HG03103 (cell line): ENCODE measurements at regions not wholly inside any gene's neighbourhood (a gene's known extent, or its start where the extent isn't known, plus 50 kb on each side); places are given as distances from the start of the nearest gene placed in this dataset.

Experiments used
- ATAC-seq: cut with Tn5 transposase; IDR thresholded peaks from one replicate; pipeline ENCODE4 v1.9.1; 2021; ENCODE audit warnings: low read depth; ENCODE audit not compliant: unreplicated experiment

DNA sequence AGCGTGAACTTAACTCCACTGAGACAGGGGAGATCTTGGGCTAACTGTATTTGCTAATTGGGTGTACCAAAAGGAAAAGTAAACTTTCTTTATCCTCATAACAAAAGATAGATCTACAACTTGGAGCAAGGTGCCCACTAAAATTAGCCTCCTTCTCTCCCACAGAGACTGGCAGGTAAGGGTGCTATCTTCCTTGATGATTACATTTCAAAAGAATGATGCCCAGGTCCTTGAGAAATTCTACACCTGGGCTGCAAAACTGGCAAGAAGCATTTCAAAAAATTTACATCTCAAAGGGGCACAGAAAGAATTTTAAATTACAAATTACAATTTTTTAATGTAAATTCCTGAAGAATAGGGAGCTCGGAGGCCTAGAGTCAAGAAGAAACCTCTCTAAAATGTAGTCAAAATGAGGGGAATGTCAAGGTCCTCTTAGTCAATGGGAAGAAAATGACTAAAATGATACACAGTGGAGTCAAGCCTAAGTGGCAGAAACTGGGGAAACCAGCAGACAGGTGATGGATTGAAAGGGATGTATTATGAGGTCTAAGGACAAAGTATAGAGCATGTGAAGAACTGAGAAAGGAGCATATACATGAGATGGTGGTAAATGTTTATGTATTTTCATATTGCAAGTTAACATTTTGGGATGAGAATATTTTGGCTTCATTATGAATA, 348.3 kb upstream of the TUSC1 start:
- no peak for ATAC-seq

DNA sequence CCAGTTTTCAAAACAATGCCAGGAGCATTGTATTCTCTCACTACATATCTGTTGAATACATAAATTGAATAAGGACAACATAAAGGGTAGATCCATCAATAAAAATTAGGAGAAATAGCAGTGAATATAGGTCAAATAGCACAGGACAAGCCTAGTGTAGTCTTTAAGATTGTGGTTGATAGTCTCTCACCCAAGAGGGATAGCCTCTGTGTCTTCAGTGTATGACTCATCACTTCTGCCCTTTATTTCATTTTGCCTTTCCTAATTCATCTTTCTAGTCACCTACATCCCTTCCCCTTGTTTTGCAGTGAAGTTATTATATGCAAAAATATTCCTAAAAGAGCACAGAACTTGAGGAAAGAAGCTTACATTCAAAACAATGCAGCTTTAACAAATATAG, 335.0 kb upstream of the TUSC1 start:
- no peak for ATAC-seq

DNA sequence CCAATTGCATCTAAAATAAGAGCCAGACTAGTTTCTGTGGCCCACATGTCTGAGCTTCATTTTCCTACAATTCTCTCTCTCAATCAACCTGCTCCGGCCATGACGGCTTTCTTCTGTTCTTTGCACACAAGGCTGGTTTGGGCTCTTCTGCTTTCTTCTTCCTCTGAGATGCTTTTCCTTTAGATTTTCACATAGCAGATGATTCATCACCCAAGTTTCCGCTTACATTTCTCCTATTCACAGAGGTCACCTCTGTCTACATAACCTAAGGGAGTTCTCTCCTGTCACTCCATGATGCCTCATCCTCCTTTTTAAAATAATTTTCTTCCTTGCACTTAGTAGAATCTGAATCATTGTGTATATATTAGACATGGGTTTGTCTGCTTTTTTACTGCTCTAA, 334.6 kb upstream of the TUSC1 start:
- ATAC-seq, result no peak

DNA sequence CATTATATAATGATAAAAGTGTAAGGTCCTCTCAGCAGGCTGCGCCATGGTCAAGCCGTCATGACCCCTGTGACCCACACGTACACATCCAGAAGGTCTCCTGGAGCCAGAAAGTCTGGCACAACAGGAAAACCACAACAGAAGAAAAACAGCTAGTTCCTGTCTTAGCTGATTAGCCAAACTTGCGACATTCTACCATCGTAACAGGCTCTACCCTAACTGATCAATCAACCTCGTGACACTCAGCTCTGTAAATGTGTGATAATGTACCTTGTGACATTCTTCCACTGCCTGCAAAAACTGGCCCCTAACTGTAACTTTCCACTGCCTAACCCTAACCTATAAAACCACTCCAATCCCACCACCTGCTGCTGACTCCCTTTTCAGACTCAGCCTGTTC, 316.4 kb upstream of the TUSC1 start:
- no peak for ATAC-seq

DNA sequence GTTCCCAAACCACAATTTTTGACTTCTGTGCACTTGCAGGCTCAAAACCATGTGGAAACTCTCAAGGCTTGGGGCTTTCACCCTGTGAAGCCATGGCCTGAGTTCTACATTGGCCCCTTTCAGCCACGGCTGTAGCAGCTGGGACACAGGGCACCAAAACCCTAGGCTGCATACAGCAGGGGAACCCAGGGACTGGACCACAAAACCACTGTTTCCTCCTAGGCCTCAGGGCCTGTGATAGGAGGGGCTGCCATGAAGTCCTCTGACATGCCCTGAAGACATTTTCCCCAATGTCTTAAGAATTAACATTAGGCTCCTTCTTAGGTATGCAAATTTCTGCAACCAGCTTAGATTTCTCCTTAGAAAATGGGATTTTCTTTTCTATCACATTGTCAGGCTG, 312.1 kb upstream of the TUSC1 start:
- ATAC-seq, result no peak

DNA sequence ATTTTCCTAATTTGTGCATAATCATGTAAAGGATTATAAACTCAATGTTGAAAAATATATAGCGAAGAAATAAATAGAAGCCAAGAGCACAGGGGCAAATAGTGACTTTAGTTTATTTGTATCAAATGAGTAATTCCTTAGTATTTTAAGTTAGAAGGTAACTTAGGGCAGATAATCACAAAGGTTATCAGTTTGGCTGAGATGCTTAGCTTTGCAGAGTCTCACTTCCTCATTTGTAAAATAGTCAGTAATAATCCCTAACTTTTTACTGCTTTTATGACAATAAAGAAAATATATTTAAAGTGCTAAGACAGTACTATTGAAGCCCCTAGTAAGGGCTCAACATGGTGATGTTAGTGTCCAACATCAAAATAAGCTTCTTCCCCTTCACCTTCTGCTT, 297.4 kb upstream of the TUSC1 start:
- ATAC-seq, result no peak

DNA sequence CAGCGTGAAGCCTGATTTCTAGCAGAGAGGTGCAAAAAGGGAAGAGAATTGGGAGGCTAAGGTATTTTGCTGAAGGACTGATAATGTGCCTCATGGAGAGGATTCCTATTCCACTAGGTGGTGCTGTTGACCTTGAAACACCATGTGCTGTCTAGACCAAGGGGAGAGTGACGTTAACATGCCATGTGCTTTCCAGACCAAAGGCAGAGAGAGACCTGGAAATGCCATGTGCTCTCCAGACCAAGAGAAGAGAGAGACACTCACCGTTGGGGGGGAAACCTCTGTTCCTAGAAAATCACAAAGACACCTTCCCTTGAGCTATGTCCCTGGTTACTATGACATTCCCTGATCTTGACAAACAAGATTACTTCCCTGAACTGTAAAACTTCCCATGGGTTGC, 286.0 kb upstream of the TUSC1 start:
- ATAC-seq, result no peak

DNA sequence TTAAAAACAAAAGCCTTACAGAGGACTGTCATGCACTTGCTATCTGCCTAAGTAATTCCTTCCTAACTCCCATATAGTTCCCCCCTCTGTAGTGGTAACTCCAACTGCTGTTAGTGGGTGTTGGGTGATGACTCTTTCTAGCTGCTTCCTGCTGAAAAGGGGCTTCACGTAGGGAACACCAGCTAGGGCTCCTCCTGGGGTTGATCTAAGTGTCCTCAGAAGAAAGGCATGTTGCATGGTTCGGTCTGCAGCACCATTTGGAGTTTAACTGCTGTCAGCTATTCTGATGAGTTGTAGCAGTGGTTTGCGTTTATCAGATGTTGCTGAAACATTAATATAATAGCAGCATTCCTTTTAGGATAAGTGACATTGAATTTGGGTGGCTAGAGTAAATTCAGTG, 281.9 kb upstream of the TUSC1 start:
- ATAC-seq, result no peak

DNA sequence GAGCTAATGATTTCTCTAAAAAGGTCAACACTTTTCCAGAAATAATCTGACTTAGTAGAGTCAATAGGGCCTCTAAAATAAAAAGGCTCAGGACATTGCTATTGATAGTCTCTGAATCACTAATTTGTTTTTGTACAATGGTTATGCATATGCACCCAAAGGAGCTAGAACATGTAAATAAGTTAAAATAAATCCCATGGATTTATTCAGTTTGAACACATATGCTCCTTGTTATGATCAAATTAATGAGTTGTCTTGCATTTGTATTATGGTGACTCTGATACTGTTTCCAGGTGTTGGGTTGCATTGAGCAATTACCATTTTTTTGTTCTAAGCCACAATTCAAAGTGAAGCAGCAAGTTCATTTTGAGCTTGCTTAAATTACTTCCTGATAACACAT, 276.0 kb upstream of the TUSC1 start:
- ATAC-seq, result no peak

DNA sequence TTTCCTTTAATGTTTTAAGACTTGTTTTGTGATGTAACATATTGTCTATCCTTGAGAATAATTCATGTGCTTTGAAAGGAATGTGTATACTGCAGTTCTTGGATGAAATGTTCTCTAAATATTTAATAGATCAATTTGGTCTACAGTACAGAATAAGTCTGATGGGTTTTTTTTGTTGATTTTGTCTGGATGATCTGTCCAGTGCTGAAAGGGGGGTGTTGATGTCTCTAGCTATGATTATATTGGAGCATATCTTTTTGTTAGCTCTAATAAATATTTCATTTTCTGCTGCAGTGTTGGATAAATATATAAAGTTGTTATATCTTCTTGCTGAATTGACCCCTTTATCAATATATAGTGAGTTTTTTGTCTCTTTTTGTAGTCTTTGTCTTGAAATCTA, 269.9 kb upstream of the TUSC1 start:
- ATAC-seq, result no peak

DNA sequence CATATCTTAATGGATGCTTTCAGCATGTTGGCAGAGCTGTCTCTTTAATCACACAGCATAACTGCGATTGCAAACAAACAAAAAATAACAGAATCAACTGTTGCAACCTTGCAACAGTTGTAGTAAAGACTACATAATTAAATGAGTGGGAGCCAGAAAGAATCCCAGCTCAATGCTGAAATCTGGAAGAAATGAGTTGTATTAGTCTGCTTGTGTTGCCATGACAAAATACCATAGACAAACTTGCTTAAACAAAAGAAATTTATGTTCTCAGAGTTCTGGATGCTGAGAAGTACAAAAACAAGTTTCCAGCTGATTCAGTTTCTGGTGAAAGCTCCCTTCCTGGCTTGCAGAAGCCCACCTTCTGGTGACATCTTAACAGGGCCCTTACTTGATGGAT, 260.9 kb upstream of the TUSC1 start:
- no peak for ATAC-seq

DNA sequence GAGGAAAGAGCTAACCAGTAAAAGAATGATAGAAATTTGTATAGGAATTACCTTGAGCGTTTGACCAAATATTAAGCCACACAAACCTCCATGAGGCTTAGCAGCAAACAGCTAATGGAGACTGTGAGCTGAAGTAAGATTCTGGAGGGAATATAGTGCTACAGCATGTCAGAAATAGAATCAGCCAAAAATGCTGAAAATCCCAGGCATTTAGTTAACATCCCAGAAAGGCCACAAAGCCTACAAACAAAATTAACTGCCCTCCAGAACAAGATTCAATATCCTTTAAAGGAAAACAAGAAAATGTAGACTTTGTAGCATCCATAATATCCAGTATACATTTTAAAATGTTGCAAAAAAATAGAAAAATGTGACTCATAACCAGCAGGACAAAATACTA, 257.8 kb upstream of the TUSC1 start:
- ATAC-seq, result no peak

DNA sequence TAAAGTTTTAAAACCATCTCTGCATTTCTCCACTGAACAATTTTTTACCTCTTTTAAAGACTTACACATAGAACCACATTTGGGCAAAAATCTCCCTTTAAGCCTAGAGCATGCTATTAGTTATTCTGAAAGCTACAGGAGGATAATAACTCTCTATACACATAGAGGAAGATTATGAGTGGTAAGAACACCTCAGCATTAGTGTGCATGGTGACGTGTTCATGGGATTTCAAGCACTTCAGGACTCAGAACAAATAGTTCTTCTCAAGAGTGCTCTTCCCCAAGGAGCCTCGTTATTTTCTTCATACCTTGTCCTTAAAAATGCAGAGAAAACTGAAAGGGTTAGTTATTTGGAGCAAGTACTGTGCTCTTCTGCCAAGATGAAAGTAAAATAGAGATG, 256.9 kb upstream of the TUSC1 start:
- no peak for ATAC-seq

DNA sequence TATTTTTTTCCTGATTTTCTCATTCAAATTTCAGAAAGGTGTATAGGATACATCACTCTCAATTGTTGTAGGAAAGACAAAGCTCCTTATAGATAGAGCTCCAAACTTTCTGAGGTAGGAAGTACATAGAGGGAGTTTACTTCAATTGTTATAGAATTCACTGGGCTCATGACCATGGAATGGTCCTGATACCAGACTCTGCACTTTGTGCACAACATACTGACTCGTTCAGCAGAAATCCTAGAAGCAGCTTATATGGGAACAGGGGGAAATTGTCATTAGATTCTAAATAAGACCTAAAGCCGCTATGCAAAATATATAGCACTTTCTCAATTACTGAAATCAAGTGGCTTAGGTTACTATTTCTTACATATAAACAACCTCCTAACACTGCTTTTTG, 240.5 kb upstream of the TUSC1 start:
- ATAC-seq, result no peak

DNA sequence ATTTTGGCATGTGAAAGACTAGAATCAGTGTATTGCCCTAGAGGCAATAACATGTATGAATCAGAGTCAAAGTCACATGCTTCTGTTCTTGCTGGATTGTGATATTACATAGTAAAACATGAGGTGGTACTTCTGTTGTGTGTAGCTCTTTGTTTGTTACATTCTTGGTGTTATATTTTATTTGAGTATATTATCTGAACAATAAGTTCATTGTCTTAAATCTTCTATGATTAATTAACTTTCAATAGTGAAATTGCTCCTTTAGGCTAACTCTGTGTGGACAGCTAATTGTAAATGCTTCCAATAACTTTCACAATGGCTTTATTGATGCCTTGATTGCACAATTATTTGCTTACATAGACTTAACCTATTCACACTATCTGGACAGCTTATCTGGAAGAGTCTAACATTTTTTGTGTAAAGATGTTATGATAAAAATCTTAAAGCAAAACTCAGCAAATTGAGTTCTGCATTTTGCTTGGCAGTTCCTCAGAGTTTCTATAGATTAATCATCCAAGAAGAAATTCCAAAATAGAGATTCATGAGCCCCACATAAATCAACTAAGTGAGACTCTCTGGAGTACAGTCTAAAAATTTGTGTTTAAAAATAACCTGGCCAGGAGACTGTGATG, 239.6 kb upstream of the TUSC1 start:
- no peak for ATAC-seq

DNA sequence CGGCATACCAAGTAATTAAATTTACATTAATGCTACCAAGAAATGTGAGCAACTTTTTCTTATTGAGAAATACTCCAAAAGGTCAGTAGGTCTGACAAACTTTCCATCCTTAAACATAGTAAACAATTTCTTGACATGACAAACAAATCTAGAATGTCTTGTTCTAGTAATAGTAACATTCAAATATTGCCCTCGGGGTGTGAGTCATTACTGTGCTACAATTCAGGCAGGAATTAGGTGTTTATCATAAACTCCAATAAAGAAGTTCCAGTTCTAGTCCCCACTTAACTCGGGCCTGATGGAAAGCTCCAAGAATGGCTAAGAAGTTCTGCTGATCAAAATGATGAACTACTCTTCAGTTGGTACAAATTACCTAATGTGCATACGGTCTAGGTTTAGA, 235.6 kb upstream of the TUSC1 start:
- ATAC-seq, result no peak

DNA sequence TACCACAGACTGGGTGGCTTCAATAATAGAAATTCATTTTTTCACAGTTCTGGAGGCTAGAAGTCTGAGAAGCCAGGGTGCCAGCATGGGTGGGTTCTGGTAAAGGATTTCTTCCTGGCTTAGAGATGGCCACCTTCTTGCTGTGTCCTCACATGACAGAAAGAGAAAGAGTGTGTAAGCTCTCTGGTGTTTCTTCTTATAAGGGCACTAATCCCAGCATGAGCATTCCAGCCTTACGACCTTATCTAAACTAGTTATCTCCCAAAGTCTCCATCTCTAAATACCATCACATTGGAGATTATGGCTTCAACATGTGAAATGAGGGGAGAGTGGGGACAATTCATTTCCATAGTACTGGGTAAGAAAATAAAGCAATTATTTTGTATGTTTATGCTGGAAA, 226.5 kb upstream of the TUSC1 start:
- no peak for ATAC-seq

DNA sequence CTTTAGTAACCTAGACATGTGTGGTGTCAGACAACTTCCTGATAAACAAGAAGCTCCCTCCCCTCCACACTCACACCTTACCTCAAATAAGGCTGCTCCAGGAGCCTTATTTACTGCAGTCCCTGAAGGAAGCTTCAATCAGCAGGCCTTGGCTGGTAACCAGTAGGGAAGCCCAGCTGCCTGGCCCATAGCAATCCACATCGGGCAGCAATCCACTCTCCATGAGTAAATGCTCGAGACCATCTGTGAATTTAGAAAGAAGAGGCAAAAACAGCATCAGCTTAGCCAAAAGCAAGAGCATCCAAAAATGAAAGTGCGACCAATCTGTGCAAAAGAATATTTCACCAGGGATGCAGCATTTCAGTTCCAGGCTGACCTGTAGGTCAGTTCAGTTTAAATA, 213.3 kb upstream of the TUSC1 start:
- ATAC-seq, result no peak

DNA sequence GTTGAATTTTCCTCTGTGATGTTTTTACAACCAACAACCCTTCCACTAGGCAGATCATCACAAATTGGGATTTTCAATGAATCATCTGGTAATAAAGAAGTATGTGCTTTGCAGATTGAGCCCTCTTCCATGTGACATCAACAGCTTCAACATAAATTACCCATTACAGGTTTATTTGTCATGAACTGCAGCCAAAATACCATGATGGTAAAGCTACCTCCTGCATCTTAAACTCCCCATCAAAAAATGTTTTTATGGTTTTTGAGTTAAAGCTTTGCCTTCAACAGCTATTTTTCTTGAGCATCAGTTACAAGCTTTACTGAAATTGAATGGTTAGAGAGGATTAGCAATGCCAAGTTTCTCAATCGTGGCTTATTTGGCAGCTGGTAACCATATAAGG, 211.4 kb upstream of the TUSC1 start:
- ATAC-seq, result no peak

DNA sequence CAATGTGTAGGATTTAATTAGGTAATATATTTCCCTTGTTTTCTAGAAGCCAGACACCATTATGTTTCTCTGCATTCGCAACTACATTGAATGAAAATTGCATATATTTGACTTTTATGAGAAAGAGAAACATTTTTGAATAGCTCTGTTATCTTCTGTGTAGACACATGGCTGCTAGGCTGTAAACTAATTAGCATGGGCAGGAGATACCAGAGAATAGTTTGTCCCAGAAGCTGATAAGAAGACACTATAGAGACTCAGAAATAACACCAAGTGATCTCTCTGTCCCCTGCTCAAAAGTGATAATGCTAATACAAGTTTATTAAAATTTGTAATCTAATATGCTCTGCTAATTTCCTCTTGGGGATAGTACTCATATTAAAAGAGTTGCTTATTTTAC, 198.0 kb upstream of the TUSC1 start:
- ATAC-seq, result no peak

DNA sequence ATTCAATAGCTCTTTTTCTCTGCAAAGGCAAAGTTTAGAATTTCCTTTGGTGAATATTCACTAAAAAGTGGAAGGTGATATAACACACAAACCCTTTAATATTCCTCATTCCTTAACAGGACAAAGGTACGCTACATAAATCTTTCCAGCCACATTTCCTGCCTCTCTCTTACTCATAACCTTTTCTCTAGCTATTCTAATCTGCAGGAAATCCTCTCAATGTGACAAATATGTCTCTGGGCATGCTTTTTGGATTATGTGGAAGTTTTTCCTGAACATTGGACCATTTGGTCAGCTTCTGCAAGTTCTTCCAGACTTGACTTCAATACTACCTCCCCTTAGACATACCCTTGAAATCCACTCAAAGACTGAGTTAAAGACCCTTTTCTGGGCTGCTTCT, 186.3 kb upstream of the TUSC1 start:
- ATAC-seq, result no peak

DNA sequence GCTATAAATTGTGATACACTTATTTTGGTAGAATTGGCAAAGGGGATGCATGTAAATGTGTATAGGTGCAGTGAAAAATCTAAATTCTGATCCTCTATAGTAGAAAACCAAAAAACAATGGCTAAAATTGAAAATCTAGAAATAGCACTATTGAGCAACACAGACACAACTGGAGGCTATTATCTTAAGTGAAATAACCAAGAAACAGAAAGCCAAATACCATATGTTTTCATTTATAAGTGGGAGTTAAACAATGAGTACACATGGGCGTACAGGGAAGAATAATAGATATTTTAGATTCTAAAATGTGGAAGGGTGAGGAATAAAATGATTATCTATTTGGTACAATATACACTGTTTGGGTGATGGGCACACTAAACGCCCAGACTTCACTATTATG, 183.2 kb upstream of the TUSC1 start:
- no peak for ATAC-seq

DNA sequence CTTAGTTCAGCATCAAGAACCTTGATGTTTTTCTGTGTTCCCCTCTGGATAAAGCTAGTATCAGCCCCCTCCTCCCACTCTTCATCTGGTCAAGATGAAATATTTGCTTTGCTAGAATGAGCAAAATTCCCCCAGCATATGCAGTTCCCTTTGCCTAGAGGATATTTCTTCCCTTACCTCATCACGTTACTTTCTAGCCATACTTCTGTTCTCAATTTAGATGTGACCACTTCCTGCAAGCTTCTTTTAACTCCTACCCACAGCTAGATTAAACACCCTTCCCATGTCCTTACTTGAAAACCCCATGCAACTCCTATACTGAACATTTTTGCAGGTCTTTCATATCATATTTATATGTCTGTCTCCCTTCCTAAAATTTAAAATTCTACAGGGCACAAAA, 178.9 kb upstream of the TUSC1 start:
- no peak for ATAC-seq
